ENCODE measurements at regions not wholly inside any gene's neighbourhood (a gene's known extent, or its start where the extent isn't known, plus 50 kb on each side); places are given as distances from the start of the nearest gene placed in this dataset.

GRCh38 chr4:13190093-13190721 is 293.9 kb downstream of the RAB28 start:
- TF ChIP-seq CTCF (IDR thresholded peaks at IDR 0.05), result no peak
- TF ChIP-seq POLR2A (IDR thresholded peaks at IDR 0.05), result no peak
- intact Hi-C loops (cut with DNase I), result no loop called here
- no peaks in the 10 kb centered on the region for H3K27me3 ChIP-seq
- H3K27ac ChIP-seq, result no peak overlapping the region
- no peaks in the 10 kb centered on the region for H3K4me1 ChIP-seq (replicated peaks in 1 of 2)
- DNase-seq, result no peak
- whole genome bisulfite sequencing, 4 donors, result 84 to 90% (median 86%) methylated on average over 6 of the region's 6 CpGs
- H3K36me3 ChIP-seq (replicated peaks in 1 of 2), result no peaks in the 10 kb centered on the region
- no peaks in the 10 kb centered on the region for H3K9me3 ChIP-seq (replicated peaks in 1 of 3)
- H3K4me3 ChIP-seq, result no peak overlapping the region

- H3K27me3 ChIP-seq, result no peaks in the 10 kb centered on the region
- H3K9me3 ChIP-seq (replicated peaks in 1 of 3), result no peaks in the 10 kb centered on the region
- H3K4me3 ChIP-seq, result no peak overlapping the region
- H3K27ac ChIP-seq, result no peak overlapping the region
- no peak for DNase-seq
- TF ChIP-seq POLR2A (IDR thresholded peaks at IDR 0.05), result no peak
- TF ChIP-seq CTCF (IDR thresholded peaks at IDR 0.05), result no peak
- H3K36me3 ChIP-seq (replicated peaks in 1 of 2), result no peaks in the 10 kb centered on the region
- 72 to 96% (median 90%) methylated on average over 2 of the region's 2 CpGs for WGBS, 4 donors
- intact Hi-C loops (cut with DNase I), result no loop called here
- no peaks in the 10 kb centered on the region for H3K4me1 ChIP-seq (replicated peaks in 1 of 2)
These were observed 299.9 kb downstream of the RAB28 start for GRCh38 chr4:13184199-13184598.

- DNase-seq, result no peak
- no peak overlapping the region for H3K4me3 ChIP-seq
- no peak overlapping the region for H3K27ac ChIP-seq
- no peaks in the 10 kb centered on the region for H3K36me3 ChIP-seq (replicated peaks in 1 of 2)
- intact Hi-C loops (cut with DNase I), result no loop called here
- TF ChIP-seq POLR2A (IDR thresholded peaks at IDR 0.05) (no peak), CTCF (IDR thresholded peaks at IDR 0.05) (no peak)
- no peaks in the 10 kb centered on the region for H3K27me3 ChIP-seq
- no peaks in the 10 kb centered on the region for H3K4me1 ChIP-seq (replicated peaks in 1 of 2)
- no peaks in the 10 kb centered on the region for H3K9me3 ChIP-seq (replicated peaks in 1 of 3)
These were observed 302.0 kb downstream of the RAB28 start for GRCh38 chr4:13182133-13182532.

GRCh38 chr4:13181681-13182080 is 302.5 kb downstream of the RAB28 start:
- no peaks in the 10 kb centered on the region for H3K9me3 ChIP-seq (replicated peaks in 1 of 3)
- no peak overlapping the region for H3K27ac ChIP-seq
- no peak overlapping the region for H3K4me3 ChIP-seq
- H3K4me1 ChIP-seq (replicated peaks in 1 of 2), result no peaks in the 10 kb centered on the region
- H3K36me3 ChIP-seq (replicated peaks in 1 of 2), result no peaks in the 10 kb centered on the region
- 87 to 93% (median 88%) methylated on average over 4 of the region's 4 CpGs for WGBS, 4 donors
- TF ChIP-seq CTCF (IDR thresholded peaks at IDR 0.05) (no peak), POLR2A (IDR thresholded peaks at IDR 0.05) (no peak)
- no peaks in the 10 kb centered on the region for H3K27me3 ChIP-seq
- intact Hi-C loops (cut with DNase I), result no loop called here
- DNase-seq, result no peak
